ENCODE measurements at regions not wholly inside any gene's neighbourhood (a gene's known extent, or its start where the extent isn't known, plus 50 kb on each side); places are given as distances from the start of the nearest gene placed in this dataset.

- no TSS peak for BruUV-seq (replicated peaks)
- ATAC-seq (no peak), DNase-seq (ENCODE audit: low read depth, low spot score) (no peak)
- Histone ChIP-seq H3K27me3 (ENCODE audit: insufficient read depth, low read length) (no peaks in the 10 kb centered on the region), H3K27ac (ENCODE audit: low read depth, low read length) (no peak overlapping the region), H3K4me3 (replicated peaks in 1 of 2; ENCODE audit: low read depth in 1 of 2, low read length in 2 of 2) (no peak overlapping the region), H3K4me1 (ENCODE audit: control insufficient read depth in 1 of 2, insufficient read depth in 2 of 2, low read length in 2 of 2) (no peaks in the 10 kb centered on the region), H2AFZ (ENCODE audit: low read depth, low read length, poor library complexity, severe bottlenecking) (no peak overlapping the region), H3K9me3 (ENCODE audit: control insufficient read depth in 1 of 2, insufficient read depth in 1 of 2, low read depth in 1 of 2, low read length in 2 of 2) (no peaks in the 10 kb centered on the region), H3K4me2 (ENCODE audit: low read length) (no peak overlapping the region), H3K9ac (ENCODE audit: low read length) (no peak overlapping the region), H3K79me2 (ENCODE audit: insufficient read depth, low read length) (no peaks in the 10 kb centered on the region), H3K36me3 (ENCODE audit: control insufficient read depth in 1 of 2, insufficient read depth in 2 of 2, low read length in 2 of 2) (no peaks in the 10 kb centered on the region), H4K20me1 (ENCODE audit: insufficient read depth) (no peaks in the 10 kb centered on the region), H3K9me2 (ENCODE audit: insufficient read depth) (no peaks in the 10 kb centered on the region)
- intact Hi-C loops (cut with micrococcal nuclease) = no loop called here
- POLR2A ChIA-PET = no interaction called here
- CTCF ChIA-PET = no interaction called here
- RAD21 ChIA-PET (ENCODE audit: low non-redundant PET in 1 of 2, low total read pairs in 2 of 2, uncharacterized antibody in 2 of 2, unreplicated experiment in 2 of 2) = no interaction called here
- no peak for TF ChIP-seq CEBPB (IDR thresholded peaks at IDR 0.05; ENCODE audit: low read depth)
- TF ChIP-seq REST (IDR thresholded peaks at IDR 0.05; ENCODE audit: low read depth) = no peak
- no peak for TF ChIP-seq EZH2phosphoT487 (IDR thresholded peaks at IDR 0.05; ENCODE audit: borderline replicate concordance)
- no peak for TF ChIP-seq SIN3A (IDR thresholded peaks at IDR 0.05; ENCODE audit: low read depth)
- no peak for TF ChIP-seq FOSL1 (IDR thresholded peaks at IDR 0.05; ENCODE audit: low read depth)
- TF ChIP-seq SP1 (IDR thresholded peaks at IDR 0.05; ENCODE audit: low read depth) = no peak
- no peak for TF ChIP-seq ZBTB33 (IDR thresholded peaks at IDR 0.05; ENCODE audit: extremely low read depth, insufficient replicate concordance, low read length)
- no peak for TF ChIP-seq ZNF274 (IDR thresholded peaks at IDR 0.05; ENCODE audit: low read depth, low read length)
- TF ChIP-seq YY1 (IDR thresholded peaks at IDR 0.05; ENCODE audit: extremely low read depth, insufficient replicate concordance, low read depth, low read length) = no peak
- TF ChIP-seq EGR1 (IDR thresholded peaks at IDR 0.05; ENCODE audit: low read depth) = no peak
- TF ChIP-seq TCF7L2 (IDR thresholded peaks at IDR 0.05; ENCODE audit: borderline replicate concordance, extremely low read depth, insufficient read depth, insufficient read length) = no peak
- TF ChIP-seq POLR2A (IDR thresholded peaks at IDR 0.05; ENCODE audit: borderline replicate concordance, extremely low read depth, insufficient read depth, insufficient read length) = no peak
- no peak for TF ChIP-seq JUND (IDR thresholded peaks at IDR 0.05)
- no peak for TF ChIP-seq RAD21 (IDR thresholded peaks at IDR 0.05; ENCODE audit: low read depth)
- no peak for TF ChIP-seq ELF1 (IDR thresholded peaks at IDR 0.05; ENCODE audit: borderline replicate concordance, low read depth)
- TF ChIP-seq POLR2AphosphoS5 (IDR thresholded peaks at IDR 0.05; ENCODE audit: low read depth, low read length) = no peak
- TF ChIP-seq MAX (IDR thresholded peaks at IDR 0.05) = no peak
Observed at GRCh38 chr4:32349026-32349425, 1628.9 kb downstream of the PCDH7 start.

All from HCT116 (cell line).